ENCODE measurements at regions not wholly inside any gene's neighbourhood (a gene's known extent, or its start where the extent isn't known, plus 50 kb on each side); places are given as distances from the start of the nearest gene placed in this dataset.

DNA sequence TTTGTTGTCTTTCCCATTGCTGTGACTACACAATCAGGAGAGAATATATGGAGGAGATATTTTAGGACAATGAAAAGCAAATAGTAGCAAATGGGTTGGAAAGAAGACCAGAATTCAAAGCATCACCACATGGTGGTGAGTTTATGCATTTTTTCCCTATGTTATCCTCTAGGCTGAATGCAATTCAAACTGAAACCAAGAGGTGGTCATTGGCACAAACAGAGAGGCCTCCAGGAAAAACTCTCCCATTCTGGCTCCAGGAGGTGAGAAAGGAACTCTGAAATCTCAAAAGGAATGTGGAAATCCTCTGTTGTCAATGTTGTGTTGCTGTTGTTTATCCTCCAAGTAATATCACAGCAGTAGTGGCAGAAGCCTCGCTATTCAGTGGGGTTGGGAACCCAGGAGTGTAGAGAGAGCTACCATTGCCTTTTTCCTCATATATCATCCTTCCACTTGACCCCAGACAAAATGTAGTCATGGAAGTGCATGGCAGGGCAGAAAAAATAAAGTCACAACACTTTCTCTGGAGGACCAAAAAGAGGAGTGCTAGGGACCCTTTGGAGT, 819.1 kb downstream of the GRID1 start:
- H3K36me3 ChIP-seq = no peaks in the 10 kb centered on the region
- H4K20me1 ChIP-seq = no peaks in the 10 kb centered on the region
- no peak overlapping the region for H3K4me2 ChIP-seq
- H3K27me3 ChIP-seq = no peaks in the 10 kb centered on the region
- no peak overlapping the region for H3K4me3 ChIP-seq
- H3K4me1 ChIP-seq = peaks cover 8 to 39% (median 21%) of the 10 kb centered on the region in 10 experiments
- H3K9ac ChIP-seq = no peak overlapping the region
- no peaks in the 10 kb centered on the region for H3K9me3 ChIP-seq (replicated peaks in 1 of 11)
- H3K27ac ChIP-seq = no peak overlapping the region
- TF ChIP-seq Cebpa-rat (IDR thresholded peaks at IDR 0.05) = no peak

DNA sequence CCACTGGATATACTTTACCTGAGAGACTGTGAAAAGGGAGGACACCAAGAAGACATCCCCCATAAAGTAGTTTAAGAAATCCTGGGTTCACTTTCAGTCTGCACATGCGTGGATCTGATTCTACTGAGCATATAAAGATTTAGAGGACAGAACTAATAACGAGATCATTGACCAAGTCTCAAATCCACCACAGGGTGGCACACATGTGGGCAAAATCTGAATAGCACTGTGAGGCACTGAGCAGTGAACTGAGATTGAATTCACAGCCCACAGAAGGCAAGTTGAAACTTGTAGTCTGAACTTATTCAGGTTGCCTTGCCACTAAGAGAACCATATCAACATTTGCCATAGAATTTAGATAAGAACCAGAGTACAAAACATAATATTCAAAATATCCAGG, 818.6 kb downstream of the GRID1 start:
- no peak overlapping the region for H3K4me2 ChIP-seq
- H3K27me3 ChIP-seq = no peaks in the 10 kb centered on the region
- no peak for TF ChIP-seq Cebpa-rat (IDR thresholded peaks at IDR 0.05)
- peaks cover 8 to 39% (median 21%) of the 10 kb centered on the region in 10 experiments for H3K4me1 ChIP-seq
- H3K4me3 ChIP-seq = no peak overlapping the region
- H4K20me1 ChIP-seq = no peaks in the 10 kb centered on the region
- no peaks in the 10 kb centered on the region for H3K9me3 ChIP-seq (replicated peaks in 1 of 11)
- no peaks in the 10 kb centered on the region for H3K36me3 ChIP-seq
- H3K9ac ChIP-seq = no peak overlapping the region
- H3K27ac ChIP-seq = no peak overlapping the region

Measured in BLaER1 treated with 17β-estradiol and CSF1 and Interleukin-3, amounts not matched to agents 10 nM and 100 nM (cell line).